Large intestine (tissue), 3 donors: ENCODE measurements at regions not wholly inside any gene's neighbourhood (a gene's known extent, or its start where the extent isn't known, plus 50 kb on each side); places are given as distances from the start of the nearest gene placed in this dataset.

Experiments used
- DNase-seq, 2 donors: peaks; one replicate each; pipeline versions ENCODE4 v3.0.0 to v3.0.0-alpha.2; 2013
- H3K27ac ChIP-seq: one replicate; pipeline ENCODE4 v1.5.1; 2013; ENCODE audit warnings: low read length
- H3K27me3 ChIP-seq: 2 replicates; pipeline ENCODE4 v1.6.1; 2013; ENCODE audit warnings: low read length; ENCODE audit not compliant: control insufficient read depth, insufficient read depth
- H3K36me3 ChIP-seq: 2 replicates; pipeline ENCODE4 v1.6.1; 2013; ENCODE audit warnings: low read length; ENCODE audit not compliant: control insufficient read depth, insufficient read depth
- H3K4me1 ChIP-seq: one replicate; pipeline ENCODE4 v1.6.1; 2013; ENCODE audit warnings: low read length; ENCODE audit not compliant: control insufficient read depth, insufficient read depth
- H3K4me3 ChIP-seq: one replicate; pipeline ENCODE4 v1.5.1; 2013; ENCODE audit warnings: low read length
- H3K9me3 ChIP-seq: one replicate; pipeline ENCODE4 v1.6.1; 2013; ENCODE audit warnings: mild to moderate bottlenecking, low read depth, low read length, moderate library complexity; ENCODE audit not compliant: control insufficient read depth
- WGBS: methylation state at CpG from one replicate; pipeline ENCODE4 v1.1.5; 2013; ENCODE audit warnings: low lambda C conversion rate; ENCODE audit not compliant: insufficient coverage; 5-methylcytosine and 5-hydroxymethylcytosine counted together

- 100% methylated on average over 1 of the region's 9 CpGs for WGBS
- DNase-seq = no peak
- Histone ChIP-seq H3K4me1 (no peaks in the 10 kb centered on the region), H3K9me3 (no peaks in the 10 kb centered on the region), H3K27ac (no peak overlapping the region), H3K27me3 (no peaks in the 10 kb centered on the region), H3K4me3 (no peak overlapping the region), H3K36me3 (no peaks in the 10 kb centered on the region)
Measured at GRCh38 chr1:8191474-8191873, 126.4 kb upstream of the SLC45A1 start.

- Histone ChIP-seq H3K27ac (no peak overlapping the region), H3K27me3 (no peaks in the 10 kb centered on the region), H3K9me3 (no peaks in the 10 kb centered on the region), H3K36me3 (no peaks in the 10 kb centered on the region), H3K4me3 (no peak overlapping the region), H3K4me1 (no peaks in the 10 kb centered on the region)
- WGBS = 100% methylated on average over 1 of the region's 6 CpGs
- no peak for DNase-seq
Measured at GRCh38 chr1:8189931-8190483, 127.9 kb upstream of the SLC45A1 start.

- WGBS = no CpG with 5 or more reads among the region's 5 CpGs
- no peaks in the 10 kb centered on the region for H3K4me1 ChIP-seq
- H3K9me3 ChIP-seq = peaks cover 2% of the 10 kb centered on the region
- H3K27ac ChIP-seq = no peak overlapping the region
- no peaks in the 10 kb centered on the region for H3K36me3 ChIP-seq
- DNase-seq = no peak
- no peaks in the 10 kb centered on the region for H3K27me3 ChIP-seq
- no peak overlapping the region for H3K4me3 ChIP-seq
Measured at GRCh38 chr1:8185400-8185799, 132.5 kb upstream of the SLC45A1 start.

GRCh38 chr1:8184301-8184700 lies 133.6 kb upstream of the SLC45A1 start:
- no peak overlapping the region for H3K4me3 ChIP-seq
- no peak overlapping the region for H3K27ac ChIP-seq
- H3K36me3 ChIP-seq = no peaks in the 10 kb centered on the region
- DNase-seq = no peak
- H3K9me3 ChIP-seq = peaks cover 8% of the 10 kb centered on the region
- no peaks in the 10 kb centered on the region for H3K27me3 ChIP-seq
- H3K4me1 ChIP-seq = no peaks in the 10 kb centered on the region
- no CpG with 5 or more reads among the region's 3 CpGs for WGBS

- peaks cover 11% of the 10 kb centered on the region for H3K9me3 ChIP-seq
- H3K27ac ChIP-seq = no peak overlapping the region
- no peaks in the 10 kb centered on the region for H3K36me3 ChIP-seq
- DNase-seq = no peak
- 54% methylated on average over 4 of the region's 12 CpGs for WGBS
- H3K4me3 ChIP-seq = no peak overlapping the region
- no peaks in the 10 kb centered on the region for H3K4me1 ChIP-seq
- H3K27me3 ChIP-seq = no peaks in the 10 kb centered on the region
Measured at GRCh38 chr1:8182034-8182761, 135.7 kb upstream of the SLC45A1 start.

- Histone ChIP-seq H3K4me3 (no peak overlapping the region), H3K27me3 (no peaks in the 10 kb centered on the region), H3K4me1 (peaks cover 2% of the 10 kb centered on the region), H3K27ac (no peak overlapping the region), H3K36me3 (no peaks in the 10 kb centered on the region), H3K9me3 (peaks cover 11% of the 10 kb centered on the region)
- no peak for DNase-seq
- WGBS = 100% methylated on average over 1 of the region's 1 CpG
Measured at GRCh38 chr1:8179132-8179793, 138.7 kb upstream of the SLC45A1 start.

- DNase-seq = no peak
- Histone ChIP-seq H3K4me1 (peaks cover 3% of the 10 kb centered on the region), H3K9me3 (peaks cover 11% of the 10 kb centered on the region), H3K27ac (no peak overlapping the region), H3K4me3 (no peak overlapping the region), H3K36me3 (no peaks in the 10 kb centered on the region), H3K27me3 (no peaks in the 10 kb centered on the region)
- 75% methylated on average over 2 of the region's 3 CpGs for WGBS
Measured at GRCh38 chr1:8176279-8176678, 141.6 kb upstream of the SLC45A1 start.

GRCh38 chr1:8174807-8175206 lies 143.1 kb upstream of the SLC45A1 start:
- Histone ChIP-seq H3K4me1 (peaks cover 13% of the 10 kb centered on the region), H3K4me3 (no peak overlapping the region), H3K27ac (no peak overlapping the region), H3K36me3 (no peaks in the 10 kb centered on the region), H3K27me3 (no peaks in the 10 kb centered on the region), H3K9me3 (peaks cover 5% of the 10 kb centered on the region)
- WGBS = no CpG with 5 or more reads among the region's 5 CpGs
- peak; percentile 66 to 79 for DNase-seq

- H3K27ac ChIP-seq = no peak overlapping the region
- H3K4me3 ChIP-seq = no peak overlapping the region
- H3K36me3 ChIP-seq = no peaks in the 10 kb centered on the region
- H3K9me3 ChIP-seq = no peaks in the 10 kb centered on the region
- 96% methylated on average over 5 of the region's 14 CpGs for WGBS
- H3K4me1 ChIP-seq = peaks cover 26% of the 10 kb centered on the region
- no peaks in the 10 kb centered on the region for H3K27me3 ChIP-seq
- DNase-seq = no peak
Measured at GRCh38 chr1:8171751-8172464, 145.8 kb upstream of the ERRFI1 start.

GRCh38 chr1:8170059-8170835 lies 144.1 kb upstream of the ERRFI1 start:
- Histone ChIP-seq H3K4me3 (no peak overlapping the region), H3K27ac (peak overlapping the region; percentile 98), H3K36me3 (no peaks in the 10 kb centered on the region), H3K4me1 (peaks cover 32% of the 10 kb centered on the region), H3K27me3 (no peaks in the 10 kb centered on the region), H3K9me3 (no peaks in the 10 kb centered on the region)
- peak; percentile 69 to 88 for DNase-seq
- no CpG with 5 or more reads among the region's 13 CpGs for WGBS
